ENCODE measurements at regions not wholly inside any gene's neighbourhood (a gene's known extent, or its start where the extent isn't known, plus 50 kb on each side); places are given as distances from the start of the nearest gene placed in this dataset.

DNA sequence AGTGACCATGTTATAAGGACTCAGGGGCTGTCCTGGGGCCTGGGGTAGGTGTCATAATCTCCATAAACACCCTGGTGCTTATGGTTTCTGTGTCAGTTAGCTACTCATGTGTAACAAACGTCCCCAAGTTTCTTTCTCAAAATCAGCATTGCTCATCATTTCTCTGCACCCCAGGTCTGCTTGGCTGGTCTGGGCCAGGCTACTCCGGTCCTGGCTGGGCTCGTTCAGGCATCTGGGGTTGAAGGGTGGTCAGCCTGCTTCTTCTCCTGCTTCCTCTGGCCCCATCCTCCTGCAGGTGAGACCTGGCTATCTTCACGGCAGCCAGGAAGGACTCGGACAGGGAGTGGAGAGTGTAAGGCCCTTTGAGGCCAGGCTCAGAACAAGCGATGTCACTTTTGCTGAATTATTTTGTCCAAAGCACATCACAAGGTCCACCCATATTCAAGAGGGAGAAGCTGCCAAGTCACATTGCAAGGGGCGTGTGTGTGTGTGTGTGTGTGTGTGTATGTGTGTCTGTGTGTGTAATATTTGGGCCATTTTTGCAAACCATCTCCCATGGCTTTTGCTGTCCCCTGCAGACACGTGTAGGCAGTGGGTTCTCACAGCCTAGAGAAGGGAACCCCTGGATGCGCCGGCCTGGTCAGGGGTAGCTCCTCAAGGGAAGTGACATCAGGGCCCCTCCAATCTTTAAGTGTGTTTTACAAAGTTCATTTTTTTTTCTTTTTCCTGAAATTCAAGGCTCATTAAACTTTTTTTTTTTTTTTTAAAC lies 535.8 kb downstream of the TBC1D22A start:
- Histone ChIP-seq H3K27ac (ENCODE audit: low read depth, low read length) (no peak overlapping the region), H3K4me3 (ENCODE audit: insufficient read depth, low read length, poor library complexity, severe bottlenecking) (no peak overlapping the region), H3K9ac (ENCODE audit: low read length) (no peak overlapping the region), H3K36me3 (ENCODE audit: low read length) (no peaks in the 10 kb centered on the region), H3F3A (ENCODE audit: insufficient read depth) (no peaks in the 10 kb centered on the region), H3K9me3 (ENCODE audit: insufficient read depth, low read length) (no peaks in the 10 kb centered on the region), H3K27me3 (ENCODE audit: low read length) (no peaks in the 10 kb centered on the region), H3K9me2 (replicated peaks; ENCODE audit: insufficient read depth, low read length) (no peaks in the 10 kb centered on the region), H4K20me1 (ENCODE audit: low read depth, low read length) (no peaks in the 10 kb centered on the region), H2AFZ (ENCODE audit: low read depth, low read length, severe bottlenecking) (no peak overlapping the region), H3K4me2 (ENCODE audit: low read depth, low read length, poor library complexity, severe bottlenecking) (no peak overlapping the region), H3K79me2 (ENCODE audit: insufficient read depth, low read length) (no peaks in the 10 kb centered on the region)
- TF ChIP-seq, protein P1, sequence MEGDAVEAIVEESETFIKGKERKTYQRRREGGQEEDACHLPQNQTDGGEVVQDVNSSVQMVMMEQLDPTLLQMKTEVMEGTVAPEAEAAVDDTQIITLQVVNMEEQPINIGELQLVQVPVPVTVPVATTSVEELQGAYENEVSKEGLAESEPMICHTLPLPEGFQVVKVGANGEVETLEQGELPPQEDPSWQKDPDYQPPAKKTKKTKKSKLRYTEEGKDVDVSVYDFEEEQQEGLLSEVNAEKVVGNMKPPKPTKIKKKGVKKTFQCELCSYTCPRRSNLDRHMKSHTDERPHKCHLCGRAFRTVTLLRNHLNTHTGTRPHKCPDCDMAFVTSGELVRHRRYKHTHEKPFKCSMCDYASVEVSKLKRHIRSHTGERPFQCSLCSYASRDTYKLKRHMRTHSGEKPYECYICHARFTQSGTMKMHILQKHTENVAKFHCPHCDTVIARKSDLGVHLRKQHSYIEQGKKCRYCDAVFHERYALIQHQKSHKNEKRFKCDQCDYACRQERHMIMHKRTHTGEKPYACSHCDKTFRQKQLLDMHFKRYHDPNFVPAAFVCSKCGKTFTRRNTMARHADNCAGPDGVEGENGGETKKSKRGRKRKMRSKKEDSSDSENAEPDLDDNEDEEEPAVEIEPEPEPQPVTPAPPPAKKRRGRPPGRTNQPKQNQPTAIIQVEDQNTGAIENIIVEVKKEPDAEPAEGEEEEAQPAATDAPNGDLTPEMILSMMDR (IDR thresholded peaks at IDR 0.05; ENCODE audit: insufficient read depth, low read length, poor library complexity, severe bottlenecking): no peak
- no peak for TF ChIP-seq EZH2phosphoT487 (conservative IDR thresholded peaks at IDR 0.05; ENCODE audit: low read length)

- Histone ChIP-seq H4K20me1 (ENCODE audit: low read depth, low read length) (no peaks in the 10 kb centered on the region), H3K36me3 (ENCODE audit: low read length) (no peaks in the 10 kb centered on the region), H3K27me3 (ENCODE audit: low read length) (no peaks in the 10 kb centered on the region), H3K27ac (ENCODE audit: low read depth, low read length) (no peak overlapping the region), H3K79me2 (ENCODE audit: insufficient read depth, low read length) (no peaks in the 10 kb centered on the region), H3K4me3 (ENCODE audit: insufficient read depth, low read length, poor library complexity, severe bottlenecking) (no peak overlapping the region), H3K9me3 (ENCODE audit: insufficient read depth, low read length) (no peaks in the 10 kb centered on the region), H3K9ac (ENCODE audit: low read length) (no peak overlapping the region), H3K9me2 (replicated peaks; ENCODE audit: insufficient read depth, low read length) (no peaks in the 10 kb centered on the region), H3F3A (ENCODE audit: insufficient read depth) (no peaks in the 10 kb centered on the region), H3K4me2 (ENCODE audit: low read depth, low read length, poor library complexity, severe bottlenecking) (no peak overlapping the region), H2AFZ (ENCODE audit: low read depth, low read length, severe bottlenecking) (no peak overlapping the region)
- TF ChIP-seq, protein P1 (IDR thresholded peaks at IDR 0.05; ENCODE audit: insufficient read depth, low read length, poor library complexity, severe bottlenecking): no peak
- TF ChIP-seq EZH2phosphoT487 (conservative IDR thresholded peaks at IDR 0.05; ENCODE audit: low read length): no peak
Observed at GRCh38 chr22:47297261-47298016, 535.0 kb downstream of the TBC1D22A start.

- no peaks in the 10 kb centered on the region for H3K27me3 ChIP-seq (ENCODE audit: low read length)
- H2AFZ ChIP-seq (ENCODE audit: low read depth, low read length, severe bottlenecking): no peak overlapping the region
- no peaks in the 10 kb centered on the region for H3F3A ChIP-seq (ENCODE audit: insufficient read depth)
- H3K9me3 ChIP-seq (ENCODE audit: insufficient read depth, low read length): no peaks in the 10 kb centered on the region
- no peak overlapping the region for H3K4me3 ChIP-seq (ENCODE audit: insufficient read depth, low read length, poor library complexity, severe bottlenecking)
- no peaks in the 10 kb centered on the region for H3K79me2 ChIP-seq (ENCODE audit: insufficient read depth, low read length)
- H3K4me2 ChIP-seq (ENCODE audit: low read depth, low read length, poor library complexity, severe bottlenecking): no peak overlapping the region
- H4K20me1 ChIP-seq (ENCODE audit: low read depth, low read length): no peaks in the 10 kb centered on the region
- no peaks in the 10 kb centered on the region for H3K36me3 ChIP-seq (ENCODE audit: low read length)
- no peak overlapping the region for H3K9ac ChIP-seq (ENCODE audit: low read length)
- no peaks in the 10 kb centered on the region for H3K9me2 ChIP-seq (replicated peaks; ENCODE audit: insufficient read depth, low read length)
- no peak for TF ChIP-seq EZH2phosphoT487 (conservative IDR thresholded peaks at IDR 0.05; ENCODE audit: low read length)
- TF ChIP-seq, protein P1 (IDR thresholded peaks at IDR 0.05; ENCODE audit: insufficient read depth, low read length, poor library complexity, severe bottlenecking): no peak
- H3K27ac ChIP-seq (ENCODE audit: low read depth, low read length): no peak overlapping the region
Observed at GRCh38 chr22:47296405-47297260, 534.2 kb downstream of the TBC1D22A start.
